NAMALWA (cell line): ENCODE measurements at regions not wholly inside any gene's neighbourhood (a gene's known extent, or its start where the extent isn't known, plus 50 kb on each side); places are given as distances from the start of the nearest gene placed in this dataset.
A peak's percentile ranks its signal among the peaks of the same experiment; 100 is the strongest.
"Not testable (repeated sequence)": the region's sequence is repeated elsewhere in the genome, so short reads cannot be mapped to it uniquely, and the experiment has no call there.

Experiments used
- DNase-seq: peaks from one replicate; pipeline ENCODE4 v3.0.0-alpha.2; 2015; ENCODE audit warnings: low spot score

DNA sequence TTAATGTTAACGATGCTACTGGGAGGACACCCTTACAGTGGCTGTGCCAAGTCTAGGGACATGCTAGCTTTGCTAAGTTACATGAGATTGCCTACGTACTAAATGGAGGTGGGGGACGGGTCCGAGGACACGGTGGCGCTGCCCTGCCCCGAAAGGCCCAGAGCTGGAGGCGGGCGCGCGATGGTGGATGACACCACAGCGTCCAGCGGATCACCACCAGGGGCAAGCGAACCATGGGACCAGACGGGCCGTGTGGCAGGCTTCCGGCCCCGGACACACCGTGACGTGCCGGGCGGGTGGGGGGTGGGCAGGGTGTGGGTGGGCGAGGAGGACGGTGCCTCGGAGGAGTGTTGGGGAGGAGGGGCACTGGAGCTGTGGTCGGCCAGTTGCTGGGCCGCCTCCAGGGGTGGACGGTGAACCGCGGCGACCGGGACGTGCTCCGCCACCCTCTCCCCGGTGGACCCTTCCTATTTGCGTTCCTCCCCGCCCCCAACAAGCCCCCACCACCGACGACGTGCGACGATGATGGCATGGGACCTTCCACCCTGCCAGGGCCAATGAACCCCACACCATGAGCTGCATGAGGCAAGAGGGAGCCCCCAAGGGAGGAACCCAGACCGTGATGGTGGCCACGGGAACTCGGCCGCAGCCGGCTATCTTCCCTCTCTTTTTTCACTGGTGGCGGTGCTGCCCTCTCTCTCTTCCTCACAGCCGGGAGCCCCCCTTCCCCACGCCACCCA is 773.3 kb upstream of the DEFB115 start:
- DNase-seq, result no peak

DNA sequence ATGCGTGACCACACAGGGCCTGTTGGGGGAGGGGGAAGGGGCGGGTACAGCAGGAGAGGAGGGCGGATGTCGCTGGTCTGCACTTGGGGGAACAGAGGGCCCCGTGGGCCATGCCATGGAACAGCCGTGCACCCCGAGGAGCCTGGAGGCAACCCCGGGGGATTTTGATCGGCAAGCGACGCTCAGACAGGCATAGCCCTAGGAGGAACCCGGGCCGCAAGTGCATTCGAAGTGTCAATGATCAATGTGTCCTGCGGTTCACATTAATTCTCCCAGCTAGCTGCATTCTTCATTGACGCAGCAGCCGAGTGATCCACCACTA is 772.8 kb upstream of the DEFB115 start:
- no peak for DNase-seq

- no peak for DNase-seq
These were observed 771.9 kb upstream of the DEFB115 start for GRCh38 chr20:30485331-30486102.

DNA sequence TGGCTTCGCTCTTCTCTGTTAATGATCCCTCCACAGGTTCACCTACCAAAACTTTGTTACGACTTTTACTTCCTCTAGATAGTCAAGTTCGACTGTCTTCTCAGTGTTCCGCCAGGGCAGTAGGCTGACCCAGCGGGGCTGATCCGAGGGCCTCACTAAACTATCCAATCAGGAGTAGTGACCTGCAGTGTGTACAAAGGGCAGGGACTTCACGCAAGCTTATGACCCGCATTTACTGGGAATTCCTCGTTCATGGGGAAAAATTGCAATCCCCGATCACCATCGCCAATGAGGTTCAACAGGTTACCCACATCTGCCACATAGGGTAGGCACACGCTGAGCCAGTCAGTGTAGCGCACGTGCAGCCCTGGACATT is 771.4 kb upstream of the DEFB115 start:
- DNase-seq, result no peak

DNA sequence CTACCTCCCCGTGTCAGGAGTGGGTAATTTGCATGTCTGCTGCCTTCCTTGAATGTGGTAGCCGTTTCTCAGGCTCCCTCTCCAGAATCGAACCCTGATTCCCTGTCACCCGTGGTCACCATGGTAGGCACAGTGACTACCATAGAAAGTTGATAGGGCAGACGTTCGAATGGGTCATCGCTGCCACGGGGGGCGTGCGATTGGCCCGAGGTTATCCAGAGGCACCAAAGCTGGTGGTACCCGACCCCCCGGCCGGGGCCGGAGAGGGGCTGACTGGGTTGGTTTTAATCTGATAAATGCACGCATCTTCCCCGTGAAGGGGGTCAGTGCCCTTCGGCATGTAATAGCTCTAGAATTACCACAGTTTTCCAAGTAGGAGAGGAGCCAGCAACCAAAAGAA is 770.0 kb upstream of the DEFB115 start:
- DNase-seq, result not testable (repeated sequence)

GRCh38 chr20:30487947-30488926 is 769.2 kb upstream of the DEFB115 start:
- no peak for DNase-seq

DNA sequence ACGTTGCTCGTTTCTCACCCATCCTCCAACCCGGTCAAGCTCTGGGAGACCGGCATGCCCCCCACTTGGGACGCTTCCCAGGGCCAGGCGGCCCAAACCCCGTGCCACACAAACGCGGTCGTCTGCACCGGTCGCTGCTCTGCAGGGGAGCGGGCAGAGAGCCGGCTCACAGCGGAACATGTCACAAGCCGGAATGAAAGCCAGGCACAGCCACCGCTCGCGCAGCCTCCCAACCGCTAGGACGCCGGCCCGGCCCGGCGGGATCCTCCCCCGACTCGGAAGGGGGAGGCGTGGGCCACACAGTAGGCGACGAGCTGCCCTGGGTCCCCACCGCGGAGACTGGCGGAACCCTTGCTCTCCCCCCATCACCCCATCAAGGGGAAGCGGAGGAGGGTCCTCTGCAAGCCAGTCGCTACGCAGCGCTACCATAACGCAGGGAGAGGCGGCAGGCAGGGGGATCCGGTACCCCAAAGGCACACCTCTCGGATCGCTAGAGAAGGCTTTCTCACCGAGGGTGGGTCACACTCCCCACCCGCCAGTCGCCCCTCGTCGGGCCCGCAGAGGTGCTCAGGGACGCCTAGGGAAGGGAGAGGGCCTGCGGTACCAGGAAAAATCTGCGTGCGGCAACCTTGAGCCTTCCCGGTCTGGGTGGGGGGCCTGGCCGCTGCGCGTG is 768.4 kb upstream of the DEFB115 start:
- DNase-seq, result no peak

GRCh38 chr20:30489614-30490003 is 767.9 kb upstream of the DEFB115 start:
- DNase-seq, result no peak

GRCh38 chr20:30491016-30491415 is 766.4 kb upstream of the DEFB115 start:
- DNase-seq, result no peak

DNA sequence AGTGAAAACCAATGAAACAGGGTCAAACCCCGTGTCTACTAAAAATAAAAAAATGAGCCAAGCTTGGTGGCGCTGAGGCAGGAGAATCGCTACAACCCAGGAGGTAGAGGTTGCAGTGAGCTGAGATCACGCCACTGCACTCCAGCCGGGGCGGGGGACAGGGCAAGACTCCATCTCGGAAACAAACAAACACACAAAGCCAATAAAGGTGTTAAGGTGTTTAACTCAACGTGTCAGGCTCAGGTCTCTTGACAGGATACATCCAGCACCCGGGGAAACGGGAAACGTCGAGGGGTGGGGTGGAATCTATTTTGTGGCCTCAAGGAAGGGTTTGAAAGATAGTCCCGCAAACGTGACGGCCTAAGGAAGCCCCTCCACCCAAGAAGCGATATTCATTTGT is 760.8 kb upstream of the DEFB115 start:
- not testable (repeated sequence) for DNase-seq

DNA sequence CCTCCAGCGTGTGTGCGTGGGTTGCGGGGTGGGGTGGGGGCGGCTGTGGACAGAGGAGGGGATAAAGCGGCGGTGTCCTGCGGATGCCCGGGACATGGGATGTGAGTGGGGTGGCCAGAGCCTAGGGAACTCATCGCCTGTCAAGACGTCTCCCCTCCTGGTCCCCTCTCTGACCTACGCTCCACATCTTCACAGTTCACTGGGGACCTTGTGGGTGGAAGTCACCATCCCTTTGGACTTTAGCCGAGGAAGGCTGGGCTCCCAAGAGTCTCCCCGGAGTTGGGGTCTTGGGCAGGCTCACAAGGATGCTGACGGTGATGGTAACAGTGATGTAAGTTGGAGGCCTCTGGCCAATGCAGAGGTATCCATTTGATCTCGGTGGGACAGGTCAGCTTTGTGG is 760.3 kb upstream of the DEFB115 start:
- DNase-seq, result not testable (repeated sequence)

DNA sequence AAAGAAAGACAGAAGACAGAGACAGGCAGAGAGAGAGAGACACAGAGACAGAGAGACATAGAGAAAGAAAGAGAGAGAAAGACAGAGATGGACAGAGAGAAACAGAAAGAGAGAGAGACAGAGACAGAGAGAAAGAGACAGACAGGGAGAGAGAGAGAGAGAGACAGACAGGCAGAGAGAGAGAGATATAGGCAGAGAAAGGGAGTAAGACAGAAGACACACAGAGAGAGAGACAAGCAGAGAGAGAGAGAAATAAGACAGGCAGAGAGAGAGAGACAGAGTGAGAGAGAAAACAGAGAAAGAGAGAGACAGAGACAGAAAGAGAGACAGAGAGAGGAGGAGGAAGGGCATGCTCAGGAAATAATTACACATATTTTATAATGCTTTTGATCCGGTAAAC is 758.3 kb upstream of the DEFB115 start:
- DNase-seq, result no peak

DNA sequence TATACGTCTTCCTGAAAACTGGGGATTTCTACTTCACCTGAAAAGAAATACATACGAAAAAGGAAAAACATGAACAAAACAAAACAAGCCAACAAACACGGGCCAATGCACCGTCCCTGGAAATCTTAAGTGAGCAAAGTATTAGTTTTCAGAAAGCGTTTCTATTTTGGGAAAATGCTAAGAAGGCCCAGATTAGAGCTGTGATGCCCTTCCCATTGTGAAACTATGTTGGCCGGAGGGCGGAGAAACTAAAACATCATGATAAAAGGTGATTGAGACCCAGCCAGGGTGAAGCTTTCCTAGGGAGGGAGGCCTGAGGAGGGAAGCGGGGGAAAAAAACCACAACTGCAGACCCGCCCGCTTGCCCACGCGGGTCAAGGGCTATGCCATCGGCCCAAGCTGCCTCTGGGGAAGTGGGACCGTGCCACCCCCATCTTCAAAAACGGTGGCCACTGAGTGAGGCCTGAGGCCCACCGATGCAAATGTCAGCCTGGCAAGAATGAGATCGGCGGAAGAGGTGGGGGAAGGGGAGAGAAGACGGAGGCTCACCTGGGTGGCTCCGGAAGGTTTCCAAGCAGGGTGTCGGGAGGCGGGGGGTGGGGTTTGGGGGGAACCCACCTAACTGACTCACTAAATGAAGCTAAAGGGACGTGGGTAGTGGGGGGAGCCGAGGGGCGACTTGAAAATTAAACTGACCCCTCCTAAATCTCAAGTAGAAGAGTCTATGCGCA is 757.6 kb upstream of the DEFB115 start:
- DNase-seq, result not testable (repeated sequence)

DNA sequence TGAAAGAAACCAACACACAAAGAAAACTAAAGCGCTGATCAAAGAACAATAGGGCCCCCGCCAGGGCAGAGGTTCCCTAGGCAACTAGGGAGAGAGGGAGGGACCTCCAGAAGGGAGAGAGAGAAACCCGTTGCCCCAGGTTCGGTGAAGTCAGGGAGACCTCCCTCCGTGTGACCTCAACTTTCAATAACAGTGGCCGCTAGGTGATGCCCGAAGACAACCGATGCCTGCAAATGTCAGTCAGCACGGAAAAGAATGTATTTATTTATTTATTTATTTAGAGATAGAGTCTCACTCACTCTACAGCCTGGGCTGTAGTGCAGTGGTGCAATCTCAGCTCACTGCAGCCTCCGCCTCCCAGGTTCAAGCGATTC is 757.0 kb upstream of the DEFB115 start:
- not testable (repeated sequence) for DNase-seq

DNA sequence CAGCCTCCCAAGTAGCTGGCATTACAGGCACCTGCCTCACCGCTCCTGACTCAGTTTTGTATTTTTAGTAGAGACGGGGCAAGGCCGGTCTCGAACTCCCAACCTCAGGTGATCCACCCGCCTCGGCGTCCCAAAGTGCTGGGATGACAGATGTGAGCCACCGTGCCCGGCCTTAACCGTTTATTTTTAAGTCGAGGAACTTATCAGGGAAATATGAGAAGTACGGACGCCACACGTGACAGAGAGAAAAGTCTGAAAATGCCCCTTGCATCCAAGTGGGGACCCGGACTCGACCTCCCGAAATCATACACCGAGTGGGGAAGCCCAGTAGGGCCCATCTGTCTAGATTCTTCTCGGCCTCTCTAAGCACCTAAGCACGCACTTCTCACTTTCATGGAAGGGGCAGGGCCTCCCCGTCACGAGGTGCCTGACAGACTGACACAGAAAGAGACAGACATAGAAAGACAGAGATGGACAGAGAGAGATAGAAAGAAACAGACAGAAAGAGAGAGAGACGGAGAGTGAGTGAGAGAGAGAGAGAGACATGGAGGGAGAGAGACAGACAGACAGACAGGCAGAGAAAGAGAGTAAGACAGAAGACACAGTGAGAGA is 756.5 kb upstream of the DEFB115 start:
- DNase-seq, result no peak

DNA sequence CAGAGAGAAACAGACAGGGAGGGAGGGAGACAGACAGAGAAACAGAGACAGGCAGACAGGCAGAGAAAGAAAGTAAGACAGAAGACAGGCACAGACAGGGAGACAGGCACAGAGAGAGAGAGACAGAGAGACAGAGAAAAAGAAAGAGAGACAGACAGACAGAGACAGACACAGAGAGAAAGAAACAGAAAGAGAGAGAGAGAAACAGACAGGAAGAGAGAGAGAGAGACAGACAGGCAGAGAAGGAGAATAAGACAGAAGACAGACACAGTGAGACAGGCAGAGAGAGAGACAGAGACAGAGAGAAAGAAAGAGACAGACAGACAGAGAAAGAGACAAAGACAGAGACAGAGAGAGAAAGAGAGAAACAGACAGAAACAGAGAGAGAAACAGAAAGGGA is 754.8 kb upstream of the DEFB115 start:
- peak; percentile 9 for DNase-seq

- not testable (repeated sequence) for DNase-seq
These were observed 754.3 kb upstream of the DEFB115 start for GRCh38 chr20:30503204-30503603.

GRCh38 chr20:30503992-30504570 is 753.4 kb upstream of the DEFB115 start:
- DNase-seq, result no peak

DNA sequence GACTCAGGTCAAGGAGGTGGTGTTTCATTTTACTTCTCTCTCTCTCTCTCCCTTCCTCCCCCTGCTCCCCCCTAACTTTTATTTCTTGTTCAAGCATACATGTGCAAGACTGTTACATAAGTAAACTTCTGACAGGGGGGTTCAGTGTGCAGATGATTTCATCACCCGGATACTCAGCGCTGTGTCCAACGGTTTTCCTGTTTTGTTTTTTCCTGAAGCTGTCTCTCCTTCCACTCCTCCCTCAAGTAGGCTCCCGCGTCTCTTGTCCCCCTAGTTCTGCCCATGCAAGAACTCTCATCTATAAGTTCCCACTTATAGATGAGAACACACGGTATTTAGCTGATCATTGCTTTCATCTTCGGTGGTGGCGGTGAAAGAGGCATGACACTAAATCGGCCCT is 751.9 kb upstream of the DEFB115 start:
- no peak for DNase-seq

DNA sequence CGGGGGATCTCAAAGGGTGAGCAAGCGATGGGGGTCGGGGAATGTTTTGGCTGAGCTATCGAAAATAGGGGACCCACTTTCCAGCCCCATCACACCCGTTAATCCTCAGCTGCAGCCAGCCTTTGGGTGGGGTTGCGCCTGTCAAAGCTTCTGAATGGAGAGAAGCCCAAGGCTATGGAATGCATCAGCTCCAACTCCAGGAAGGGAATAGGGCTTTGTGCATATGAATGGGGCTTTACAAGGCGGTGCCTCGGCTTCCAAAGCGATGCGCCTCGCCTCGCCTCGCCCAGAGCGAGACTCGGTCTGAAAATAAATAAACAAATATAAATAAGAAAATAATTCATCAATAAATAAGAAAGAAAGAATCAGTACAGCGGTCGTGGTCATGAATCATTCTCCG is 751.4 kb upstream of the DEFB115 start:
- DNase-seq, result no peak

GRCh38 chr20:30508382-30508781 is 749.1 kb upstream of the DEFB115 start:
- not testable (repeated sequence) for DNase-seq
